ENCODE measurements at regions not wholly inside any gene's neighbourhood (a gene's known extent, or its start where the extent isn't known, plus 50 kb on each side); places are given as distances from the start of the nearest gene placed in this dataset.

- no peaks in the 10 kb centered on the region for H3K9me1 ChIP-seq (replicated peaks; ENCODE audit: control insufficient read depth, extremely low read depth, insufficient read depth, low read length)
- DNase-seq (ENCODE audit: low read depth, low spot score): no peak
- peaks cover 0 to 2% of the 10 kb centered on the region in 2 experiments for H3K27me3 ChIP-seq (ENCODE audit: control insufficient read depth in 2 of 2, insufficient read depth in 2 of 2, low read length in 2 of 2)
- no peak overlapping the region for H3K27ac ChIP-seq (ENCODE audit: insufficient read depth, low read depth, low read length)
- intact Hi-C loops (cut with micrococcal nuclease): no loop called here
- ChIA-PET CTCF (interaction anchor here (1.3 kb wide), 1 partner anchor 14 kb away, joined by 3 read pairs; no protein-coding TSS in a partner anchor), POLR2A (no interaction called here)
- H3K79me2 ChIP-seq (ENCODE audit: control insufficient read depth, insufficient read depth, low read length): no peaks in the 10 kb centered on the region
- no peak for FAIRE-seq
- no peak overlapping the region for H3K9ac ChIP-seq (replicated peaks; ENCODE audit: extremely low read depth, insufficient read depth, low read length)
- no peaks in the 10 kb centered on the region for H4K20me1 ChIP-seq (replicated peaks; ENCODE audit: control insufficient read depth, extremely low read depth, insufficient read depth, low read length)
- TF ChIP-seq POLR2A (IDR thresholded peaks at IDR 0.05; ENCODE audit: low read depth, low read length) (no peak), CTCF (IDR thresholded peaks at IDR 0.05; ENCODE audit: extremely low read depth in 1 of 2, insufficient read depth in 1 of 2, low read depth in 1 of 2, low read length in 2 of 2) (no peak), MAX (IDR thresholded peaks at IDR 0.05; ENCODE audit: insufficient read depth, insufficient read length) (no peak), MYC (IDR thresholded peaks at IDR 0.05; ENCODE audit: low read depth, low read length) (no peak), GATA2 (IDR thresholded peaks at IDR 0.05; ENCODE audit: insufficient read depth, insufficient read length, low read depth, low read length) (no peak), JUN (IDR thresholded peaks at IDR 0.05; ENCODE audit: borderline replicate concordance, insufficient read depth, insufficient read length, low read depth) (no peak), POLR2AphosphoS5 (IDR thresholded peaks at IDR 0.05; ENCODE audit: insufficient read depth, low read depth, low read length) (no peak), EZH2 (IDR thresholded peaks at IDR 0.05; ENCODE audit: borderline replicate concordance, low read depth, low read length, severe bottlenecking) (no peak), FOS (IDR thresholded peaks at IDR 0.05; ENCODE audit: borderline replicate concordance, insufficient read depth, low read length) (no peak)
- no peak overlapping the region for H3K4me3 ChIP-seq (replicated peaks in 1 of 3; ENCODE audit: insufficient read depth in 1 of 3, low read depth in 1 of 3, low read length in 3 of 3)
- dilution Hi-C loops (cut with MboI; ENCODE audit: extremely low pct_ligation_motif_present, low sequenced_read_pairs): no loop called here
- no peaks in the 10 kb centered on the region for H3K36me3 ChIP-seq (ENCODE audit: control insufficient read depth in 2 of 2, extremely low read depth in 1 of 2, insufficient read depth in 2 of 2, low read length in 2 of 2)
- H3K4me2 ChIP-seq (ENCODE audit: insufficient read depth, low read length): no peak overlapping the region
- H3K9me3 ChIP-seq (replicated peaks; ENCODE audit: control insufficient read depth, insufficient read depth, low read length): no peaks in the 10 kb centered on the region
- no peak overlapping the region for H2AFZ ChIP-seq (ENCODE audit: low read depth, low read length)
- no TSS peak for BruUV-seq (replicated peaks)
- H3K4me1 ChIP-seq (ENCODE audit: control insufficient read depth, extremely low read depth, insufficient read depth, low read length): no peaks in the 10 kb centered on the region
Observed at GRCh38 chr3:5298453-5298852, 110.9 kb downstream of the EDEM1 start.

Measured in endothelial cell of umbilical vein (primary cell).